H1 (cell line): ENCODE measurements at regions not wholly inside any gene's neighbourhood (a gene's known extent, or its start where the extent isn't known, plus 50 kb on each side); places are given as distances from the start of the nearest gene placed in this dataset.

Experiments
- CHD1 ChIP-seq: IDR thresholded peaks from 2 replicates; pipeline ENCODE4 v1.6.1; 2012; ENCODE audit warnings: low read depth, low read length, improper control_type of control experiment
- EZH2 ChIP-seq: fragments of 200-600 bp; sonication (generic); IDR thresholded peaks from 2 replicates; pipeline ENCODE4 v1.7.1; 2012; ENCODE audit warnings: low read depth, mild to moderate bottlenecking, moderate library complexity, low read length, inconsistent platforms; ENCODE audit not compliant: severe bottlenecking
- NRF1 ChIP-seq: IDR thresholded peaks from 2 replicates; pipeline ENCODE4 v1.6.1; 2011; ENCODE audit warnings: mild to moderate bottlenecking, low read depth, low read length, improper control_type of control experiment
- POU5F1 ChIP-seq: IDR thresholded peaks from 2 replicates; pipeline ENCODE4 v1.6.1; 2011; ENCODE audit warnings: low read depth, mild to moderate bottlenecking, low read length, moderate library complexity
- RAD21 ChIP-seq, 2 experiments: IDR thresholded peaks in 1 of 2; conservative IDR thresholded peaks in 1 of 2; 2 replicates each; pipeline ENCODE4 v1.6.1; 2011; ENCODE audit warnings: low read depth in 2 of 2, low read length in 2 of 2, improper control_type of control experiment in 1 of 2, inconsistent platforms in 1 of 2, mild to moderate bottlenecking in 1 of 2, moderate library complexity in 1 of 2
- TF ChIP-seq, protein P1 (sequence below): fragments of 300-600 bp; sonication (generic); IDR thresholded peaks from 2 replicates; pipeline ENCODE4 v1.7.1; 2012; ENCODE audit warnings: low read length, moderate library complexity, mild to moderate bottlenecking, inconsistent platforms; ENCODE audit not compliant: insufficient replicate concordance

DNA sequence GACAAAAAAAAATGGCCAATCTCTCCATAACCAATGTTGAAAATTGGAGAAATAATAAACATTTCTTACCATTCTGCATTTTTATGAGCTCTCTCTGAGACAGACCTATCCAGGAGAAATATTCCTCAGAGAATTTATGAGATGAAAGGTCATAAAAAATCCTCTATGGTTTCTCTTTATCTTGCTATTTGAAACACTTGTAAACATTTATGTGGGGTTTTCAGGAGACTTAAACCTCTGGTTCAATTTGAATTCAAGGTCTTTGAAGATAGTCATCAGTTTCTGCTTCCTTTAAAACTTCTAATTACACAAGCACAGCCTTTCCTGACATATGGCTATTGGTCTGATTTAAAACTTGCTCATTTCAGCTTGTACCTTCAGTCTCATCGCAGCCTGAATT lies 78.5 kb upstream of the APBB1IP start (continued):
- TF ChIP-seq POU5F1 (no peak), NRF1 (no peak), EZH2 (no peak), CHD1 (no peak), RAD21 (IDR thresholded peaks at IDR 0.05 in 1 of 2, conservative IDR thresholded peaks at IDR 0.05 in 1 of 2; ENCODE audit: low read depth in 2 of 2, low read length in 2 of 2) (no peak)
- TF ChIP-seq, protein P1, sequence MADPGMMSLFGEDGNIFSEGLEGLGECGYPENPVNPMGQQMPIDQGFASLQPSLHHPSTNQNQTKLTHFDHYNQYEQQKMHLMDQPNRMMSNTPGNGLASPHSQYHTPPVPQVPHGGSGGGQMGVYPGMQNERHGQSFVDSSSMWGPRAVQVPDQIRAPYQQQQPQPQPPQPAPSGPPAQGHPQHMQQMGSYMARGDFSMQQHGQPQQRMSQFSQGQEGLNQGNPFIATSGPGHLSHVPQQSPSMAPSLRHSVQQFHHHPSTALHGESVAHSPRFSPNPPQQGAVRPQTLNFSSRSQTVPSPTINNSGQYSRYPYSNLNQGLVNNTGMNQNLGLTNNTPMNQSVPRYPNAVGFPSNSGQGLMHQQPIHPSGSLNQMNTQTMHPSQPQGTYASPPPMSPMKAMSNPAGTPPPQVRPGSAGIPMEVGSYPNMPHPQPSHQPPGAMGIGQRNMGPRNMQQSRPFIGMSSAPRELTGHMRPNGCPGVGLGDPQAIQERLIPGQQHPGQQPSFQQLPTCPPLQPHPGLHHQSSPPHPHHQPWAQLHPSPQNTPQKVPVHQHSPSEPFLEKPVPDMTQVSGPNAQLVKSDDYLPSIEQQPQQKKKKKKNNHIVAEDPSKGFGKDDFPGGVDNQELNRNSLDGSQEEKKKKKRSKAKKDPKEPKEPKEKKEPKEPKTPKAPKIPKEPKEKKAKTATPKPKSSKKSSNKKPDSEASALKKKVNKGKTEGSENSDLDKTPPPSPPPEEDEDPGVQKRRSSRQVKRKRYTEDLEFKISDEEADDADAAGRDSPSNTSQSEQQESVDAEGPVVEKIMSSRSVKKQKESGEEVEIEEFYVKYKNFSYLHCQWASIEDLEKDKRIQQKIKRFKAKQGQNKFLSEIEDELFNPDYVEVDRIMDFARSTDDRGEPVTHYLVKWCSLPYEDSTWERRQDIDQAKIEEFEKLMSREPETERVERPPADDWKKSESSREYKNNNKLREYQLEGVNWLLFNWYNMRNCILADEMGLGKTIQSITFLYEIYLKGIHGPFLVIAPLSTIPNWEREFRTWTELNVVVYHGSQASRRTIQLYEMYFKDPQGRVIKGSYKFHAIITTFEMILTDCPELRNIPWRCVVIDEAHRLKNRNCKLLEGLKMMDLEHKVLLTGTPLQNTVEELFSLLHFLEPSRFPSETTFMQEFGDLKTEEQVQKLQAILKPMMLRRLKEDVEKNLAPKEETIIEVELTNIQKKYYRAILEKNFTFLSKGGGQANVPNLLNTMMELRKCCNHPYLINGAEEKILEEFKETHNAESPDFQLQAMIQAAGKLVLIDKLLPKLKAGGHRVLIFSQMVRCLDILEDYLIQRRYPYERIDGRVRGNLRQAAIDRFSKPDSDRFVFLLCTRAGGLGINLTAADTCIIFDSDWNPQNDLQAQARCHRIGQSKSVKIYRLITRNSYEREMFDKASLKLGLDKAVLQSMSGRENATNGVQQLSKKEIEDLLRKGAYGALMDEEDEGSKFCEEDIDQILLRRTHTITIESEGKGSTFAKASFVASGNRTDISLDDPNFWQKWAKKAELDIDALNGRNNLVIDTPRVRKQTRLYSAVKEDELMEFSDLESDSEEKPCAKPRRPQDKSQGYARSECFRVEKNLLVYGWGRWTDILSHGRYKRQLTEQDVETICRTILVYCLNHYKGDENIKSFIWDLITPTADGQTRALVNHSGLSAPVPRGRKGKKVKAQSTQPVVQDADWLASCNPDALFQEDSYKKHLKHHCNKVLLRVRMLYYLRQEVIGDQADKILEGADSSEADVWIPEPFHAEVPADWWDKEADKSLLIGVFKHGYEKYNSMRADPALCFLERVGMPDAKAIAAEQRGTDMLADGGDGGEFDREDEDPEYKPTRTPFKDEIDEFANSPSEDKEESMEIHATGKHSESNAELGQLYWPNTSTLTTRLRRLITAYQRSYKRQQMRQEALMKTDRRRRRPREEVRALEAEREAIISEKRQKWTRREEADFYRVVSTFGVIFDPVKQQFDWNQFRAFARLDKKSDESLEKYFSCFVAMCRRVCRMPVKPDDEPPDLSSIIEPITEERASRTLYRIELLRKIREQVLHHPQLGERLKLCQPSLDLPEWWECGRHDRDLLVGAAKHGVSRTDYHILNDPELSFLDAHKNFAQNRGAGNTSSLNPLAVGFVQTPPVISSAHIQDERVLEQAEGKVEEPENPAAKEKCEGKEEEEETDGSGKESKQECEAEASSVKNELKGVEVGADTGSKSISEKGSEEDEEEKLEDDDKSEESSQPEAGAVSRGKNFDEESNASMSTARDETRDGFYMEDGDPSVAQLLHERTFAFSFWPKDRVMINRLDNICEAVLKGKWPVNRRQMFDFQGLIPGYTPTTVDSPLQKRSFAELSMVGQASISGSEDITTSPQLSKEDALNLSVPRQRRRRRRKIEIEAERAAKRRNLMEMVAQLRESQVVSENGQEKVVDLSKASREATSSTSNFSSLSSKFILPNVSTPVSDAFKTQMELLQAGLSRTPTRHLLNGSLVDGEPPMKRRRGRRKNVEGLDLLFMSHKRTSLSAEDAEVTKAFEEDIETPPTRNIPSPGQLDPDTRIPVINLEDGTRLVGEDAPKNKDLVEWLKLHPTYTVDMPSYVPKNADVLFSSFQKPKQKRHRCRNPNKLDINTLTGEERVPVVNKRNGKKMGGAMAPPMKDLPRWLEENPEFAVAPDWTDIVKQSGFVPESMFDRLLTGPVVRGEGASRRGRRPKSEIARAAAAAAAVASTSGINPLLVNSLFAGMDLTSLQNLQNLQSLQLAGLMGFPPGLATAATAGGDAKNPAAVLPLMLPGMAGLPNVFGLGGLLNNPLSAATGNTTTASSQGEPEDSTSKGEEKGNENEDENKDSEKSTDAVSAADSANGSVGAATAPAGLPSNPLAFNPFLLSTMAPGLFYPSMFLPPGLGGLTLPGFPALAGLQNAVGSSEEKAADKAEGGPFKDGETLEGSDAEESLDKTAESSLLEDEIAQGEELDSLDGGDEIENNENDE = no peak
